DND-41 (cell line): ENCODE measurements at regions not wholly inside any gene's neighbourhood (a gene's known extent, or its start where the extent isn't known, plus 50 kb on each side); places are given as distances from the start of the nearest gene placed in this dataset.

ENCODE experiments used
- EZH2 ChIP-seq: IDR thresholded peaks from 3 replicates; pipeline ENCODE4 v1.6.1; 2012; ENCODE audit warnings: borderline replicate concordance, low read depth, mild to moderate bottlenecking, moderate library complexity, low read length, inconsistent platforms; ENCODE audit not compliant: severe bottlenecking
- TF ChIP-seq, protein P1 (sequence below): IDR thresholded peaks from 2 replicates; pipeline ENCODE4 v1.5.1; 2012; ENCODE audit warnings: borderline replicate concordance, low read length, moderate library complexity, mild to moderate bottlenecking; ENCODE audit not compliant: poor library complexity, severe bottlenecking; ENCODE audit errors: extremely low read depth

DNA sequence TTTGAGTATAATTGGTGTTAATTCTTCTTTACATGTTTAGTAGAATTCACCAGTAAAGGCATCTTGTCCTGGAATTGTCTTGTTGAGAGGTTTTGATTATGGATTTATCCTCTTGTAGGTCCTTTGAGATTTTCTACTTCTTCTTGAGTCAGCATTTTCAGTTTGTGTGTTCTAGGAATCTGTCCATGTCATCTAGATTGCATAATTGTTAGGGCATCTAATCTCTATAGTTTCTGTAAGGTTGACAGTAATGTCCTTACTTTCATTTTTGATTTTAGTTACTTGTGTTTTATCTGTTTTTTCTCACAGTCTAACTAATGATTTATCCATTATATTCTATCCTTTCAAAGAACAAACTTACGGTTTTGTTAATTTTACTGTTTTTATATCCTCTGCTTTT lies 492.0 kb downstream of the FGF9 start:
- TF ChIP-seq, protein P1, sequence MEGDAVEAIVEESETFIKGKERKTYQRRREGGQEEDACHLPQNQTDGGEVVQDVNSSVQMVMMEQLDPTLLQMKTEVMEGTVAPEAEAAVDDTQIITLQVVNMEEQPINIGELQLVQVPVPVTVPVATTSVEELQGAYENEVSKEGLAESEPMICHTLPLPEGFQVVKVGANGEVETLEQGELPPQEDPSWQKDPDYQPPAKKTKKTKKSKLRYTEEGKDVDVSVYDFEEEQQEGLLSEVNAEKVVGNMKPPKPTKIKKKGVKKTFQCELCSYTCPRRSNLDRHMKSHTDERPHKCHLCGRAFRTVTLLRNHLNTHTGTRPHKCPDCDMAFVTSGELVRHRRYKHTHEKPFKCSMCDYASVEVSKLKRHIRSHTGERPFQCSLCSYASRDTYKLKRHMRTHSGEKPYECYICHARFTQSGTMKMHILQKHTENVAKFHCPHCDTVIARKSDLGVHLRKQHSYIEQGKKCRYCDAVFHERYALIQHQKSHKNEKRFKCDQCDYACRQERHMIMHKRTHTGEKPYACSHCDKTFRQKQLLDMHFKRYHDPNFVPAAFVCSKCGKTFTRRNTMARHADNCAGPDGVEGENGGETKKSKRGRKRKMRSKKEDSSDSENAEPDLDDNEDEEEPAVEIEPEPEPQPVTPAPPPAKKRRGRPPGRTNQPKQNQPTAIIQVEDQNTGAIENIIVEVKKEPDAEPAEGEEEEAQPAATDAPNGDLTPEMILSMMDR, result no peak
- no peak for TF ChIP-seq EZH2
